Smooth muscle cell (in vitro differentiated cells): ENCODE measurements at regions not wholly inside any gene's neighbourhood (a gene's known extent, or its start where the extent isn't known, plus 50 kb on each side); places are given as distances from the start of the nearest gene placed in this dataset.

Experiments
- DNase-seq: peaks from one replicate; lab custom pipeline; 2025; ENCODE audit not compliant: unreplicated experiment; lab: John Stamatoyannopoulos, UW
- H2AFZ ChIP-seq: fragments of 200-600 bp; sonication (generic); 2 replicates; pipeline ENCODE4 v1.6.0; 2016; ENCODE audit warnings: antibody characterized with exemption, low read depth, mild to moderate bottlenecking
- H3F3A ChIP-seq: fragments of 200-600 bp; sonication (generic); 2 replicates; pipeline ENCODE4 v1.6.0; 2017; ENCODE audit warnings: antibody characterized with exemption, low read depth
- H3K27ac ChIP-seq: fragments of 200-600 bp; sonication (generic); 2 replicates; pipeline ENCODE4 v1.5.1; 2016; ENCODE audit warnings: low read depth, mild to moderate bottlenecking
- H3K27me3 ChIP-seq: fragments of 200-600 bp; sonication (generic); 2 replicates; pipeline ENCODE4 v1.6.1; 2016; ENCODE audit warnings: low read depth, mild to moderate bottlenecking
- H3K36me3 ChIP-seq: fragments of 200-600 bp; sonication (generic); 2 replicates; pipeline ENCODE4 v1.5.1; 2016; ENCODE audit warnings: low read depth
- H3K4me1 ChIP-seq: fragments of 200-600 bp; sonication (generic); 2 replicates; pipeline ENCODE4 v1.5.1; 2016; ENCODE audit warnings: low read depth
- H3K4me2 ChIP-seq: fragments of 200-600 bp; sonication (generic); 2 replicates; pipeline ENCODE4 v1.6.0; 2016; ENCODE audit warnings: mild to moderate bottlenecking
- H3K4me3 ChIP-seq: fragments of 200-600 bp; sonication (generic); 2 replicates; pipeline ENCODE4 v1.5.1; 2016; ENCODE audit warnings: mild to moderate bottlenecking
- H3K79me2 ChIP-seq: fragments of 200-600 bp; sonication (generic); 2 replicates; pipeline ENCODE4 v1.6.0; 2016; ENCODE audit warnings: low read depth, mild to moderate bottlenecking
- H3K9ac ChIP-seq: fragments of 200-600 bp; sonication (generic); 2 replicates; pipeline ENCODE4 v1.6.0; 2016; ENCODE audit warnings: low read depth
- H3K9me3 ChIP-seq: fragments of 200-600 bp; sonication (generic); replicated peaks from 2 replicates; pipeline ENCODE4 v1.5.1; 2016; ENCODE audit warnings: low read depth
- H4K20me1 ChIP-seq: fragments of 200-600 bp; sonication (generic); 2 replicates; pipeline ENCODE4 v1.6.0; 2016; ENCODE audit warnings: low read depth
- CTCF ChIP-seq: fragments of 200-600 bp; sonication (generic); IDR thresholded peaks from 2 replicates; pipeline ENCODE4 v1.5.1; 2017; ENCODE audit warnings: borderline replicate concordance, mild to moderate bottlenecking, antibody characterized with exemption; ENCODE audit not compliant: insufficient read depth, poor library complexity, severe bottlenecking
- WGBS: methylation state at CpG from one replicate; pipeline ENCODE4 v1.1.7; 2016; ENCODE audit warnings: low lambda C conversion rate; 5-methylcytosine and 5-hydroxymethylcytosine counted together

GRCh38 chr11:29305456-29306232, 711.2 kb downstream of the KCNA4 start:
- DNase-seq, result no peak
- no peak overlapping the region for H3K4me3 ChIP-seq
- no peaks in the 10 kb centered on the region for H4K20me1 ChIP-seq
- H3K79me2 ChIP-seq, result no peaks in the 10 kb centered on the region
- H3F3A ChIP-seq, result no peaks in the 10 kb centered on the region
- H2AFZ ChIP-seq, result no peak overlapping the region
- no peak overlapping the region for H3K4me2 ChIP-seq
- no peaks in the 10 kb centered on the region for H3K9me3 ChIP-seq
- no peak overlapping the region for H3K9ac ChIP-seq
- no peaks in the 10 kb centered on the region for H3K4me1 ChIP-seq
- TF ChIP-seq CTCF, result no peak
- H3K36me3 ChIP-seq, result no peaks in the 10 kb centered on the region
- no peak overlapping the region for H3K27ac ChIP-seq
- no peaks in the 10 kb centered on the region for H3K27me3 ChIP-seq

GRCh38 chr11:29300420-29300819, 716.4 kb downstream of the KCNA4 start:
- Histone ChIP-seq H3K79me2 (no peaks in the 10 kb centered on the region), H3K27me3 (no peaks in the 10 kb centered on the region), H3K9ac (no peak overlapping the region), H3K9me3 (no peaks in the 10 kb centered on the region), H3K36me3 (no peaks in the 10 kb centered on the region), H3K27ac (no peak overlapping the region), H3K4me2 (no peak overlapping the region), H2AFZ (no peak overlapping the region), H3F3A (no peaks in the 10 kb centered on the region), H4K20me1 (no peaks in the 10 kb centered on the region), H3K4me1 (no peaks in the 10 kb centered on the region), H3K4me3 (no peak overlapping the region)
- TF ChIP-seq CTCF, result no peak
- no peak for DNase-seq
- 49% methylated on average over 3 of the region's 3 CpGs for WGBS

- H3K4me3 ChIP-seq, result no peak overlapping the region
- no peaks in the 10 kb centered on the region for H3F3A ChIP-seq
- H2AFZ ChIP-seq, result no peak overlapping the region
- 91% methylated on average over 1 of the region's 1 CpG for WGBS
- H3K36me3 ChIP-seq, result no peaks in the 10 kb centered on the region
- H3K9me3 ChIP-seq, result no peaks in the 10 kb centered on the region
- no peak overlapping the region for H3K4me2 ChIP-seq
- H3K9ac ChIP-seq, result no peak overlapping the region
- no peak overlapping the region for H3K27ac ChIP-seq
- no peaks in the 10 kb centered on the region for H3K79me2 ChIP-seq
- no peak for TF ChIP-seq CTCF
- H3K4me1 ChIP-seq, result no peaks in the 10 kb centered on the region
- no peaks in the 10 kb centered on the region for H3K27me3 ChIP-seq
- DNase-seq, result no peak
- H4K20me1 ChIP-seq, result no peaks in the 10 kb centered on the region
Measured at GRCh38 chr11:29296680-29297079, 720.1 kb downstream of the KCNA4 start.

GRCh38 chr11:29293825-29294224, 723.0 kb downstream of the KCNA4 start:
- Histone ChIP-seq H4K20me1 (no peaks in the 10 kb centered on the region), H3K9me3 (no peaks in the 10 kb centered on the region), H3K36me3 (no peaks in the 10 kb centered on the region), H3K4me3 (no peak overlapping the region), H3K27me3 (no peaks in the 10 kb centered on the region), H3K79me2 (no peaks in the 10 kb centered on the region), H2AFZ (peak overlapping the region; percentile 5), H3K4me2 (peak overlapping the region; percentile 58), H3K9ac (no peak overlapping the region), H3K4me1 (no peaks in the 10 kb centered on the region), H3K27ac (no peak overlapping the region), H3F3A (no peaks in the 10 kb centered on the region)
- TF ChIP-seq CTCF, result no peak
- no peak for DNase-seq
- 16% methylated on average over 3 of the region's 3 CpGs for WGBS
